AG04450 (cell line): ENCODE measurements at regions not wholly inside any gene's neighbourhood (a gene's known extent, or its start where the extent isn't known, plus 50 kb on each side); places are given as distances from the start of the nearest gene placed in this dataset.

Experiments used
- CTCF ChIA-PET: fragments of 300-600, 350-600 bp; formaldehyde crosslinking; extraction: SDS; loops from one replicate; lab custom pipeline; 2022; ENCODE audit warnings: antibody characterized with exemption, inconsistent platforms; lab: Charles Lee
- POLR2A ChIA-PET: fragments of 350-600 bp; formaldehyde crosslinking; extraction: SDS; loops from one replicate; lab custom pipeline; 2021; ENCODE audit warnings: antibody characterized with exemption, inconsistent platforms; lab: Yijun Ruan, JAX
- DNase-seq: peaks from one replicate; pipeline ENCODE4 v3.0.0-alpha.2; 2011; ENCODE audit warnings: low read depth, low spot score
- H3K27ac ChIP-seq: one replicate; pipeline ENCODE4 v1.5.1; 2012; ENCODE audit warnings: low read depth, low read length, control low read depth
- H3K27me3 ChIP-seq: one replicate; pipeline ENCODE4 v1.6.0; 2012; ENCODE audit warnings: low read length; ENCODE audit not compliant: control insufficient read depth, insufficient read depth
- H3K4me3 ChIP-seq: 2 replicates; pipeline ENCODE4 v1.5.1; 2011; ENCODE audit warnings: mild to moderate bottlenecking, low read depth, low read length, control low read depth
- H3K9me3 ChIP-seq: 2 replicates; pipeline ENCODE4 v1.5.1; 2012; ENCODE audit warnings: low read length; ENCODE audit not compliant: control insufficient read depth, insufficient read depth
- CTCF ChIP-seq: IDR thresholded peaks from 2 replicates; pipeline ENCODE4 v1.5.1; 2011; ENCODE audit warnings: low read depth, low read length, control low read depth, inconsistent platforms

GRCh38 chr5:59992206-59992605 lies 98.7 kb upstream of the PDE4D start:
- Histone ChIP-seq H3K27me3 (no peaks in the 10 kb centered on the region), H3K27ac (no peak overlapping the region), H3K9me3 (no peaks in the 10 kb centered on the region), H3K4me3 (no peak overlapping the region)
- CTCF ChIA-PET, result no interaction called here
- TF ChIP-seq CTCF, result no peak
- DNase-seq, result no peak
- POLR2A ChIA-PET, result no interaction called here

- Histone ChIP-seq H3K9me3 (no peaks in the 10 kb centered on the region), H3K4me3 (no peak overlapping the region), H3K27ac (no peak overlapping the region), H3K27me3 (no peaks in the 10 kb centered on the region)
- ChIA-PET POLR2A (no interaction called here), CTCF (no interaction called here)
- no peak for DNase-seq
- TF ChIP-seq CTCF, result no peak
Observed at GRCh38 chr5:59988396-59988795, 94.9 kb upstream of the PDE4D start.

- Histone ChIP-seq H3K9me3 (no peaks in the 10 kb centered on the region), H3K27me3 (no peaks in the 10 kb centered on the region), H3K27ac (no peak overlapping the region), H3K4me3 (no peak overlapping the region)
- ChIA-PET POLR2A (no interaction called here), CTCF (no interaction called here)
- no peak for DNase-seq
- no peak for TF ChIP-seq CTCF
Observed at GRCh38 chr5:59976342-59976741, 82.8 kb upstream of the PDE4D start.

- DNase-seq, result no peak
- ChIA-PET POLR2A (no interaction called here), CTCF (no interaction called here)
- TF ChIP-seq CTCF, result no peak
- H3K9me3 ChIP-seq, result no peaks in the 10 kb centered on the region
- H3K4me3 ChIP-seq, result no peak overlapping the region
- no peaks in the 10 kb centered on the region for H3K27me3 ChIP-seq
- H3K27ac ChIP-seq, result no peak overlapping the region
Observed at GRCh38 chr5:59972043-59972442, 78.5 kb upstream of the PDE4D start.

- ChIA-PET CTCF (no interaction called here), POLR2A (no interaction called here)
- H3K27ac ChIP-seq, result no peak overlapping the region
- H3K27me3 ChIP-seq, result no peaks in the 10 kb centered on the region
- H3K9me3 ChIP-seq, result no peaks in the 10 kb centered on the region
- no peak overlapping the region for H3K4me3 ChIP-seq
- DNase-seq, result no peak
- TF ChIP-seq CTCF, result no peak
Observed at GRCh38 chr5:59959330-59959729, 65.8 kb upstream of the PDE4D start.
